Keratinocyte (primary cell): ENCODE measurements at regions not wholly inside any gene's neighbourhood (a gene's known extent, or its start where the extent isn't known, plus 50 kb on each side); places are given as distances from the start of the nearest gene placed in this dataset.
"Not testable (repeated sequence)": the region's sequence is repeated elsewhere in the genome, so short reads cannot be mapped to it uniquely, and the experiment has no call there.

Experiments used
- DNase-seq: peaks from one replicate; pipeline ENCODE4 v3.0.0-alpha.2; 2011; ENCODE audit warnings: low read depth, missing footprints, low spot score
- FAIRE-seq: peaks from 2 replicates; lab custom pipeline; 2011; peaks lifted over from hg19 to GRCh38; lab: Jason Lieb, UNC
- H2AFZ ChIP-seq: 2 replicates; pipeline ENCODE4 v1.6.0; 2012; ENCODE audit warnings: low read length, control low read depth, inconsistent platforms; ENCODE audit not compliant: control insufficient read depth
- H3K27ac ChIP-seq: 2 replicates; pipeline ENCODE4 v1.5.1; 2011; ENCODE audit warnings: low read length; ENCODE audit not compliant: control insufficient read depth, insufficient read depth
- H3K27me3 ChIP-seq: 3 replicates; pipeline ENCODE4 v1.6.0; 2011; ENCODE audit warnings: low read length; ENCODE audit not compliant: control insufficient read depth, insufficient read depth; ENCODE audit errors: extremely low read depth
- H3K36me3 ChIP-seq, 2 experiments: 2 replicates in 1 of 2; 3 replicates in 1 of 2; pipeline ENCODE4 v1.5.1; 2011; ENCODE audit warnings: low read length in 2 of 2, mild to moderate bottlenecking in 1 of 2; ENCODE audit not compliant: control insufficient read depth in 2 of 2, insufficient read depth in 2 of 2; ENCODE audit errors: extremely low read depth in 1 of 2
- H3K4me1 ChIP-seq: 3 replicates; pipeline ENCODE4 v1.5.1; 2011; ENCODE audit warnings: low read length; ENCODE audit not compliant: control insufficient read depth, insufficient read depth; ENCODE audit errors: extremely low read depth
- H3K4me2 ChIP-seq: 3 replicates; pipeline ENCODE4 v1.6.0; 2011; ENCODE audit warnings: low read depth, low read length; ENCODE audit not compliant: control insufficient read depth, insufficient read depth; ENCODE audit errors: extremely low read depth
- H3K4me3 ChIP-seq, 3 experiments: fragments of 200-600 bp in 1 of 3; sonication (generic) in 1 of 3; 2 replicates in 2 of 3; 3 replicates in 1 of 3; pipeline ENCODE4 v1.5.1; 2011 to 2016; ENCODE audit warnings: low read length in 3 of 3, mild to moderate bottlenecking in 3 of 3, control low read depth in 2 of 3, inconsistent platforms in 1 of 3, low read depth in 1 of 3, mixed read lengths in 1 of 3, mixed run types in 1 of 3, moderate library complexity in 1 of 3; ENCODE audit not compliant: control insufficient read depth in 2 of 3, insufficient read depth in 2 of 3; ENCODE audit errors: extremely low read depth in 1 of 3
- H3K79me2 ChIP-seq: 2 replicates; pipeline ENCODE4 v1.6.0; 2012; ENCODE audit warnings: low read length; ENCODE audit not compliant: control insufficient read depth, insufficient read depth
- H3K9ac ChIP-seq: 3 replicates; pipeline ENCODE4 v1.6.0; 2011; ENCODE audit warnings: low read length; ENCODE audit not compliant: control insufficient read depth, insufficient read depth; ENCODE audit errors: extremely low read depth
- H3K9me1 ChIP-seq: 3 replicates; pipeline ENCODE4 v1.6.0; 2011; ENCODE audit warnings: low read length; ENCODE audit not compliant: control insufficient read depth, insufficient read depth; ENCODE audit errors: extremely low read depth
- H3K9me3 ChIP-seq: 2 replicates; pipeline ENCODE4 v1.5.1; 2012; ENCODE audit warnings: low read depth, low read length; ENCODE audit not compliant: control insufficient read depth
- H4K20me1 ChIP-seq: 3 replicates; pipeline ENCODE4 v1.6.0; 2011; ENCODE audit warnings: low read length; ENCODE audit not compliant: control insufficient read depth, insufficient read depth; ENCODE audit errors: extremely low read depth
- EZH2 ChIP-seq: IDR thresholded peaks from one replicate; pipeline ENCODE4 v1.6.1; 2012; ENCODE audit warnings: inconsistent platforms, mild to moderate bottlenecking, low read length, moderate library complexity
- dilution Hi-C: fragments of 300-500 bp; cut with MboI; formaldehyde crosslinking; loops from one replicate; pipeline ENCODE4 v1.7.0; 2020; ENCODE audit warnings: low sequenced_read_pairs; ENCODE audit not compliant: extremely low pct_ligation_motif_present
- TF ChIP-seq, protein P1 (sequence below), 3 experiments: IDR thresholded peaks in 1 of 3; conservative IDR thresholded peaks in 1 of 3; optimal IDR thresholded peaks in 1 of 3; 2 replicates in 2 of 3; 3 replicates in 1 of 3; pipeline versions ENCODE3 to v1.5.1; 2011; ENCODE audit warnings: low read length in 3 of 3, mild to moderate bottlenecking in 3 of 3, moderate library complexity in 2 of 3, control low read depth in 1 of 3, inconsistent platforms in 1 of 3; ENCODE audit not compliant: insufficient read depth in 2 of 3; ENCODE audit errors: extremely low read depth in 1 of 3

- H3K9me3 ChIP-seq: no peaks in the 10 kb centered on the region
- H3K4me3 ChIP-seq: no peak overlapping the region
- no peaks in the 10 kb centered on the region for H3K27me3 ChIP-seq
- H2AFZ ChIP-seq: no peak overlapping the region
- no peak overlapping the region for H3K4me2 ChIP-seq
- dilution Hi-C loops: no loop called here
- no peak for FAIRE-seq
- no peak overlapping the region for H3K27ac ChIP-seq
- no peaks in the 10 kb centered on the region for H3K9me1 ChIP-seq
- no peak for DNase-seq
- H3K9ac ChIP-seq: no peak overlapping the region
- no peak for TF ChIP-seq EZH2
- no peaks in the 10 kb centered on the region for H3K4me1 ChIP-seq
- H3K36me3 ChIP-seq: no peaks in the 10 kb centered on the region
- H3K79me2 ChIP-seq: no peaks in the 10 kb centered on the region
- H4K20me1 ChIP-seq: no peaks in the 10 kb centered on the region
These were observed 163.7 kb upstream of the IGF1 start for GRCh38 chr12:102643879-102644575.

- Histone ChIP-seq H3K79me2 (no peaks in the 10 kb centered on the region), H3K36me3 (no peaks in the 10 kb centered on the region), H3K9me1 (no peaks in the 10 kb centered on the region), H2AFZ (no peak overlapping the region), H3K4me1 (no peaks in the 10 kb centered on the region), H3K9ac (no peak overlapping the region), H4K20me1 (no peaks in the 10 kb centered on the region), H3K4me2 (no peak overlapping the region), H3K27ac (no peak overlapping the region), H3K9me3 (no peaks in the 10 kb centered on the region), H3K4me3 (no peak overlapping the region), H3K27me3 (no peaks in the 10 kb centered on the region)
- DNase-seq (no peak), FAIRE-seq (no peak)
- no peak for TF ChIP-seq EZH2
- TF ChIP-seq, protein P1, sequence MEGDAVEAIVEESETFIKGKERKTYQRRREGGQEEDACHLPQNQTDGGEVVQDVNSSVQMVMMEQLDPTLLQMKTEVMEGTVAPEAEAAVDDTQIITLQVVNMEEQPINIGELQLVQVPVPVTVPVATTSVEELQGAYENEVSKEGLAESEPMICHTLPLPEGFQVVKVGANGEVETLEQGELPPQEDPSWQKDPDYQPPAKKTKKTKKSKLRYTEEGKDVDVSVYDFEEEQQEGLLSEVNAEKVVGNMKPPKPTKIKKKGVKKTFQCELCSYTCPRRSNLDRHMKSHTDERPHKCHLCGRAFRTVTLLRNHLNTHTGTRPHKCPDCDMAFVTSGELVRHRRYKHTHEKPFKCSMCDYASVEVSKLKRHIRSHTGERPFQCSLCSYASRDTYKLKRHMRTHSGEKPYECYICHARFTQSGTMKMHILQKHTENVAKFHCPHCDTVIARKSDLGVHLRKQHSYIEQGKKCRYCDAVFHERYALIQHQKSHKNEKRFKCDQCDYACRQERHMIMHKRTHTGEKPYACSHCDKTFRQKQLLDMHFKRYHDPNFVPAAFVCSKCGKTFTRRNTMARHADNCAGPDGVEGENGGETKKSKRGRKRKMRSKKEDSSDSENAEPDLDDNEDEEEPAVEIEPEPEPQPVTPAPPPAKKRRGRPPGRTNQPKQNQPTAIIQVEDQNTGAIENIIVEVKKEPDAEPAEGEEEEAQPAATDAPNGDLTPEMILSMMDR (optimal IDR thresholded peaks at IDR 0.05 in 1 of 3, IDR thresholded peaks at IDR 0.05 in 1 of 3, conservative IDR thresholded peaks at IDR 0.05 in 1 of 3; ENCODE audit: extremely low read depth in 1 of 3, insufficient read depth in 2 of 3, low read length in 3 of 3): no peak
- dilution Hi-C loops: no loop called here
These were observed 161.8 kb upstream of the IGF1 start for GRCh38 chr12:102642199-102642598.

- not testable (repeated sequence) for FAIRE-seq, H3K79me2 ChIP-seq
These were observed 160.3 kb upstream of the IGF1 start for GRCh38 chr12:102640658-102641057.

More at GRCh38 chr12:102640658-102641057, 160.3 kb upstream of the IGF1 start:
- H2AFZ ChIP-seq, H3K9ac ChIP-seq, H4K20me1 ChIP-seq, H3K4me1 ChIP-seq, DNase-seq, H3K27ac ChIP-seq, H3K9me3 ChIP-seq, H3K4me3 ChIP-seq, H3K9me1 ChIP-seq, H3K4me2 ChIP-seq, H3K27me3 ChIP-seq, H3K36me3 ChIP-seq, dilution Hi-C loops: not testable (repeated sequence)
